ENCODE measurements at regions not wholly inside any gene's neighbourhood (a gene's known extent, or its start where the extent isn't known, plus 50 kb on each side); places are given as distances from the start of the nearest gene placed in this dataset.

DNA sequence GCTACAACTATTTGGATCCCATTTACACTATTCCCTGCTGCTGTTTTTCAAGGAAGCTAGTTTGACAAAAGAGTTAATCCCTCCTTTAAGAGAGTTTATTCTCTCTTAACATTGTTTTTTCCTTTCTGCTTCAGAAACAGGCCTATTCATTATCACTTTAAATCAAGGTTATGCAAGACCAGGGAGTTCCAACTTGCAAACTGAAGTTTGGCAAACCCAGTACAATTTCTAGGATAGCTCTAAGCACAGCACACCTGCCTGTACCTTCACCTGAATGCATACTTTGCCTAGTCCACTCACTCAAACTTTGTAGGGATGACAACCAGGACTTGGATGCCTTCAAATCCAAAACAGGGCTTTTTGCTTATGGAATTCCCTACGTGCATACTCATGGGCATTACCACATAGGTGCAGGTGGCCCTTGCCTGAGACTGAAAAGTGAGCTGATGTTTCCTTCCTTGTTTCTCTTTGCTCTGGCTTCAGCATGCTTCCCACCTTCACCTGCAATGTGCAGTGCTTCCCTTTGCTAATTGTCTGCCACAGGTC is 193.8 kb upstream of the MMADHC start:
- TF ChIP-seq, protein P1, sequence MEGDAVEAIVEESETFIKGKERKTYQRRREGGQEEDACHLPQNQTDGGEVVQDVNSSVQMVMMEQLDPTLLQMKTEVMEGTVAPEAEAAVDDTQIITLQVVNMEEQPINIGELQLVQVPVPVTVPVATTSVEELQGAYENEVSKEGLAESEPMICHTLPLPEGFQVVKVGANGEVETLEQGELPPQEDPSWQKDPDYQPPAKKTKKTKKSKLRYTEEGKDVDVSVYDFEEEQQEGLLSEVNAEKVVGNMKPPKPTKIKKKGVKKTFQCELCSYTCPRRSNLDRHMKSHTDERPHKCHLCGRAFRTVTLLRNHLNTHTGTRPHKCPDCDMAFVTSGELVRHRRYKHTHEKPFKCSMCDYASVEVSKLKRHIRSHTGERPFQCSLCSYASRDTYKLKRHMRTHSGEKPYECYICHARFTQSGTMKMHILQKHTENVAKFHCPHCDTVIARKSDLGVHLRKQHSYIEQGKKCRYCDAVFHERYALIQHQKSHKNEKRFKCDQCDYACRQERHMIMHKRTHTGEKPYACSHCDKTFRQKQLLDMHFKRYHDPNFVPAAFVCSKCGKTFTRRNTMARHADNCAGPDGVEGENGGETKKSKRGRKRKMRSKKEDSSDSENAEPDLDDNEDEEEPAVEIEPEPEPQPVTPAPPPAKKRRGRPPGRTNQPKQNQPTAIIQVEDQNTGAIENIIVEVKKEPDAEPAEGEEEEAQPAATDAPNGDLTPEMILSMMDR (conservative IDR thresholded peaks at IDR 0.05): no peak
- TF ChIP-seq ZFX (IDR thresholded peaks at IDR 0.05): no peak

All from C4-2B (cell line).